Activated CD4-positive, alpha-beta T cell treated with anti-CD3 and anti-CD28 coated beads, Interleukin-2, amount 10 ng/mL, durations not matched to agents 7 days and 5 days (primary cell): ENCODE measurements at regions not wholly inside any gene's neighbourhood (a gene's known extent, or its start where the extent isn't known, plus 50 kb on each side); places are given as distances from the start of the nearest gene placed in this dataset.
"Not testable (repeated sequence)": the region's sequence is repeated elsewhere in the genome, so short reads cannot be mapped to it uniquely, and the experiment has no call there.

Source experiments
- CTCF ChIA-PET: fragments of 350-600 bp; sonication (Branson Sonifier 250); formaldehyde crosslinking; loops from one replicate; lab custom pipeline; 2021; ENCODE audit warnings: antibody characterized with exemption; lab: Charles Lee
- POLR2A ChIA-PET: fragments of 350-600 bp; sonication (Branson Sonifier 250); formaldehyde crosslinking; loops from one replicate; lab custom pipeline; 2021; ENCODE audit warnings: antibody characterized with exemption; lab: Charles Lee
- DNase-seq: peaks from one replicate; pipeline ENCODE4 v3.0.0-alpha.2; 2020
- H3K27ac Mint-ChIP-seq: one replicate; pipeline ENCODE4 v1.8.0; 2021; ENCODE audit warnings: mild to moderate bottlenecking, moderate library complexity, mixed read lengths
- H3K27me3 Mint-ChIP-seq: one replicate; pipeline ENCODE4 v1.8.0; 2021; ENCODE audit warnings: mixed read lengths
- H3K36me3 Mint-ChIP-seq: one replicate; pipeline ENCODE4 v1.8.0; 2021; ENCODE audit warnings: low read depth, mixed read lengths
- H3K4me1 Mint-ChIP-seq: one replicate; pipeline ENCODE4 v1.8.0; 2021; ENCODE audit warnings: mixed read lengths
- H3K4me3 Mint-ChIP-seq: one replicate; pipeline ENCODE4 v1.8.0; 2021; ENCODE audit warnings: mild to moderate bottlenecking, moderate library complexity, mixed read lengths
- H3K9me3 Mint-ChIP-seq: one replicate; pipeline ENCODE4 v1.8.0; 2021; ENCODE audit warnings: mixed read lengths

DNA sequence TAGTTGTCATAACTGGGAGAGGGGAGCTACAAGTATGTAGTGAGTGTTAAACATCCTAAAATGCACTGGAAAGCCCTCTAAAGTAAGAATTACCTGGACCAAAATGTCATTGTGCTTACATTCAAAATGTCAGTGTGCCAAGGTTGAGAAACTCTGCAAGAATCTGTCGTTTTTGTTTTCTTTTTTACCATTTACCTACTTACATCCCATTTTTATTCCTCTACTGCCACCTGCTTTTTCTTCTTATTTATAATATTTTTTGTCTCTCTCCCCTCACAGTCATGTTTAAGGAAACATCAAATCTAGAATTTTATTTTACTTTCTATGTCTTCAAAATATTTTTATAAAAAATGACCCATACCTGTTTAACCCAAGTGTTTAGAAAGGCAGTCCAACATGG lies 226.4 kb downstream of the PCDH17 start:
- no peaks in the 10 kb centered on the region for H3K9me3 Mint-ChIP-seq
- no peak overlapping the region for H3K4me3 Mint-ChIP-seq
- no peaks in the 10 kb centered on the region for H3K4me1 Mint-ChIP-seq
- no peaks in the 10 kb centered on the region for H3K36me3 Mint-ChIP-seq
- CTCF ChIA-PET: no interaction called here
- no peak overlapping the region for H3K27ac Mint-ChIP-seq
- DNase-seq: no peak
- no peaks in the 10 kb centered on the region for H3K27me3 Mint-ChIP-seq
- POLR2A ChIA-PET: no interaction called here

DNA sequence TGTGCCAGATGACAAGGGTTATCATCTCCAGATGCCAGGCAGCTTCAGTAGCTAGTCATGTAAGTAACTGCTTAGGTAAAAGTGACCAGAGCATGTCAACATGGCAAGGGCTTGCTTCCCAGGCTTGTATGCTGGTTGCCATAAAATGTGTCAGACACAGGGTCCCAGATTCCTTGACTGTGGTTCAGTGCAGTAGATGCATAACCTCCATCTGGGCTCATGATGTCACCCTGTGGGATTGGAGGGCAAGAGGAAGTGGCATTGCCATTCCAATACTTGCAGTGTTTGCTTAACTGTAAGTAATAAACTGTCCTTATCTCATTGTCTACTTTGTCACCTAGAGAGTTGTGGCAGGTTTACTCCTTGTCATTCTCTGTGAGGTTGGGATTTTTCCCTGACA lies 226.8 kb downstream of the PCDH17 start:
- no peak for DNase-seq
- POLR2A ChIA-PET: no interaction called here
- Mint-ChIP-seq H3K27ac (no peak overlapping the region), H3K4me3 (no peak overlapping the region), H3K27me3 (no peaks in the 10 kb centered on the region), H3K9me3 (no peaks in the 10 kb centered on the region), H3K4me1 (no peaks in the 10 kb centered on the region), H3K36me3 (no peaks in the 10 kb centered on the region)
- CTCF ChIA-PET: no interaction called here

GRCh38 chr13:57862879-57863278 lies 231.3 kb downstream of the PCDH17 start:
- Mint-ChIP-seq H3K36me3 (no peaks in the 10 kb centered on the region), H3K9me3 (no peaks in the 10 kb centered on the region)

DNA sequence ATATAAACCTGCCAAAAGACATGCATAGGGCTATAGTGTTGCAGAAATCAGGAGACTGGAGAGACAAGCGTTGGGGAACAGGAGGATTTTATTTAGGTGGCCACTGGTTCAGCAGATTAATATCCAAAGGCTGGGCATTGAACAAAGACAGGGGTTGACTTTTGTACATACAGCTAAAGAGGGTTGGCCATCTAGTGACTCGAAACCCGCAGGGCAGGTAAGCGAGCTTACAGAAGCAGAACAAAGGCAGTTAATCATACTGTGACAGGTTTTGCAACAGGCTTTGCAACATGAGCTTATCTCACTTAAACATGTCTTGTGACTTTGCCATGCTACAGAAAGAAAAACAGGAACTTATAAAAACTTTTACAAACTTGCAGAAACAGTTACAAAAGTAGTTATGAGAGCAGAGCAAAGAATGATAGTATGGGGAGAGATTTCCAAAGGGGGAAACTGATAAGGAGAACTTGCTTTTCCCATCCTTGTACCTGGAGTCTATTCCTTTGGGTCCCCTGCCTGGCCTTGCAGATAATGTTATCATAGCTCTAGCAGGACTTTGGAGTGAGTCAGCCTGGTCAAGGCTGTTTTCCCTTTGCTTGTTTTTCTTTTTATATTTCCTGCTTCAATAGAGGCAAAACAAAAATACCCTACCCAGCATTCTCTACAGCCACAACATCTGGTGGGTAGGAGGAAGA lies 234.2 kb downstream of the PCDH17 start:
- no peak for DNase-seq
- POLR2A ChIA-PET: no interaction called here
- CTCF ChIA-PET: no interaction called here
- H3K27ac Mint-ChIP-seq: no peak overlapping the region
- no peak overlapping the region for H3K4me3 Mint-ChIP-seq
- H3K9me3 Mint-ChIP-seq: peaks cover 4% of the 10 kb centered on the region
- no peaks in the 10 kb centered on the region for H3K36me3 Mint-ChIP-seq
- no peaks in the 10 kb centered on the region for H3K27me3 Mint-ChIP-seq
- no peaks in the 10 kb centered on the region for H3K4me1 Mint-ChIP-seq

More at GRCh38 chr13:57862879-57863278, 231.3 kb downstream of the PCDH17 start:
- Mint-ChIP-seq H3K27me3 (no peaks in the 10 kb centered on the region), H3K4me3 (no peak overlapping the region), H3K27ac (no peak overlapping the region), H3K4me1 (no peaks in the 10 kb centered on the region)
- POLR2A ChIA-PET: no interaction called here
- no peak for DNase-seq
- CTCF ChIA-PET: no interaction called here

- Mint-ChIP-seq H3K27me3 (no peaks in the 10 kb centered on the region), H3K4me1 (no peaks in the 10 kb centered on the region), H3K9me3 (no peaks in the 10 kb centered on the region), H3K4me3 (no peak overlapping the region), H3K36me3 (no peaks in the 10 kb centered on the region), H3K27ac (no peak overlapping the region)
- ChIA-PET POLR2A (no interaction called here), CTCF (no interaction called here)
- DNase-seq: no peak
These were observed 243.0 kb downstream of the PCDH17 start for GRCh38 chr13:57874530-57874929.

- DNase-seq: no peak
- no peaks in the 10 kb centered on the region for H3K36me3 Mint-ChIP-seq
- no peaks in the 10 kb centered on the region for H3K27me3 Mint-ChIP-seq
- POLR2A ChIA-PET: no interaction called here
- H3K9me3 Mint-ChIP-seq: peaks cover 3% of the 10 kb centered on the region
- CTCF ChIA-PET: no interaction called here
- H3K27ac Mint-ChIP-seq: no peak overlapping the region
- H3K4me3 Mint-ChIP-seq: no peak overlapping the region
- H3K4me1 Mint-ChIP-seq: no peaks in the 10 kb centered on the region
These were observed 246.1 kb downstream of the PCDH17 start for GRCh38 chr13:57877601-57878000.

- H3K9me3 Mint-ChIP-seq: peaks cover 3% of the 10 kb centered on the region
- no peak overlapping the region for H3K4me3 Mint-ChIP-seq
- CTCF ChIA-PET: no interaction called here
- no peaks in the 10 kb centered on the region for H3K4me1 Mint-ChIP-seq
- H3K27me3 Mint-ChIP-seq: no peaks in the 10 kb centered on the region
- H3K36me3 Mint-ChIP-seq: no peaks in the 10 kb centered on the region
- POLR2A ChIA-PET: no interaction called here
- H3K27ac Mint-ChIP-seq: no peak overlapping the region
- DNase-seq: no peak
These were observed 246.7 kb downstream of the PCDH17 start for GRCh38 chr13:57878291-57878690.

DNA sequence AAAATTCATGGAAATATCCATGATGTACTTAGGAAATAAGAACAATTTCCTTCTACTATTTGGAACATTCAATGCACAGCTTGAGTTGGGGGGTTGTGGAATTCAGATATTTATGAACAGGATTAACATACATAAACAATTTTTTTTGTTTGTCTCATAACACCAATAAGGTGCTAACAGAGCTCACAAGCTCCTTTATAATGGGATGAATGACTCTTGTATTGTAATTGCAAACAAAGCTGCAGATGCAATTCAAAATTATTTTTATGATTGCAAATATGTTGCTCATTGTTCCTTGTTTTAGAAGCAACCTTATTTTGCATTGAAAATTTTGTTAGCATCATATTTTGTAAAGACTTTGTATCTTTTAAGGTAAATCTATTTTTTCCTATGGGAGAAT lies 265.7 kb downstream of the PCDH17 start:
- ChIA-PET CTCF (interaction anchor here (1.4 kb wide), 1 partner anchor 12 kb away, joined by 3 read pairs; no protein-coding TSS in a partner anchor), POLR2A (no interaction called here)
- Mint-ChIP-seq H3K27ac (no peak overlapping the region), H3K4me1 (no peaks in the 10 kb centered on the region), H3K9me3 (peaks cover 7% of the 10 kb centered on the region), H3K4me3 (no peak overlapping the region), H3K36me3 (no peaks in the 10 kb centered on the region), H3K27me3 (no peaks in the 10 kb centered on the region)
- no peak for DNase-seq

GRCh38 chr13:57899096-57899495 lies 267.6 kb downstream of the PCDH17 start:
- Mint-ChIP-seq H3K4me1 (no peaks in the 10 kb centered on the region), H3K27me3 (no peaks in the 10 kb centered on the region), H3K4me3 (no peak overlapping the region), H3K27ac (no peak overlapping the region), H3K36me3 (no peaks in the 10 kb centered on the region), H3K9me3 (peaks cover 4% of the 10 kb centered on the region)
- CTCF ChIA-PET: no interaction called here
- no peak for DNase-seq
- POLR2A ChIA-PET: no interaction called here

GRCh38 chr13:57909833-57910232 lies 278.3 kb downstream of the PCDH17 start:
- POLR2A ChIA-PET, H3K27ac Mint-ChIP-seq, H3K36me3 Mint-ChIP-seq, H3K4me3 Mint-ChIP-seq, H3K27me3 Mint-ChIP-seq, H3K4me1 Mint-ChIP-seq, DNase-seq, H3K9me3 Mint-ChIP-seq, CTCF ChIA-PET: not testable (repeated sequence)

GRCh38 chr13:57918086-57918485 lies 286.5 kb downstream of the PCDH17 start:
- H3K36me3 Mint-ChIP-seq: no peaks in the 10 kb centered on the region
- CTCF ChIA-PET: no interaction called here
- no peaks in the 10 kb centered on the region for H3K9me3 Mint-ChIP-seq
- POLR2A ChIA-PET: no interaction called here
- no peaks in the 10 kb centered on the region for H3K27me3 Mint-ChIP-seq
- H3K4me3 Mint-ChIP-seq: no peak overlapping the region
- no peaks in the 10 kb centered on the region for H3K4me1 Mint-ChIP-seq
- no peak for DNase-seq
- H3K27ac Mint-ChIP-seq: no peak overlapping the region

DNA sequence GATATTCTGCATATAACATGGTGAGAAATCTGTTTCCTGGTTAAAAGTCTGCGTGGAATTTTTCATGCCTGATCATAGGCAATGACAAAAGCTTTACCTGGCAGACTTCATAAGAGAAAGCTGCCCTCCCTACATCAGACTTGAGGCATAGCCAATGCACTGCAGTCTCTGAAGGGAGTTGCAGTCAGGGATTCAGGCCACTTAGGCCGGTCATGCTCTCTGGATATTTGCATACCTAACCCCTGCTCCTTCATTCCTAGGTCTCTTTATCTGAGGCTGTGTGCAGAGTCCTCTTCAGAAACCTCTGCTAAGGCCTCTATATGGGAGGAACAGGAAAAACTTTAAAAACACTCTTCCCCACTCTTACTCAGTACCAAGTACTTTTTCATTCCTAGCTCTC lies 287.4 kb downstream of the PCDH17 start:
- no peaks in the 10 kb centered on the region for H3K27me3 Mint-ChIP-seq
- ChIA-PET CTCF (no interaction called here), POLR2A (no interaction called here)
- H3K27ac Mint-ChIP-seq: no peak overlapping the region
- no peaks in the 10 kb centered on the region for H3K9me3 Mint-ChIP-seq
- H3K4me3 Mint-ChIP-seq: no peak overlapping the region
- no peaks in the 10 kb centered on the region for H3K36me3 Mint-ChIP-seq
- no peaks in the 10 kb centered on the region for H3K4me1 Mint-ChIP-seq
- DNase-seq: no peak

DNA sequence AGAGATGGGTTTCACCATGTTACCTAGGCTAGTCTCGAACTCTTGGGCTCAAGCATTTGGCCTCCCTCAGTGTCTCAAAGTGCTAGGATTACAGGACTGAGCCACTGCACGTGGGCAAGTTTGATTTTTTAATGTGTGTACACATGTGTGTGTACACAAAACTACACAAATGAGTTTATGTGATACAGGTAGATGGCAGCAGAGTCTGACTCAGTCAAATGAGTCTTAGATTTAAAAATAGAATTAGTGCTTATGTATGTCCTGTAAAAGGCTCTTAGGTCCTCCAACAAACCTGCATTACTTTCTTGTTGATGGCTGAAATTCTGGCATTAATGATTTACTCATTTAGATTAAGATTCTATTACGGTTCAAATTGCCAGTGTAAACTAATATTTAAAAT lies 293.7 kb downstream of the PCDH17 start:
- H3K4me3 Mint-ChIP-seq: no peak overlapping the region
- H3K4me1 Mint-ChIP-seq: no peaks in the 10 kb centered on the region
- ChIA-PET POLR2A (no interaction called here), CTCF (no interaction called here)
- H3K36me3 Mint-ChIP-seq: no peaks in the 10 kb centered on the region
- no peaks in the 10 kb centered on the region for H3K27me3 Mint-ChIP-seq
- H3K27ac Mint-ChIP-seq: no peak overlapping the region
- no peak for DNase-seq
- H3K9me3 Mint-ChIP-seq: no peaks in the 10 kb centered on the region

- no peaks in the 10 kb centered on the region for H3K36me3 Mint-ChIP-seq
- H3K9me3 Mint-ChIP-seq: no peaks in the 10 kb centered on the region
- no peak for DNase-seq
- CTCF ChIA-PET: no interaction called here
- no peaks in the 10 kb centered on the region for H3K4me1 Mint-ChIP-seq
- POLR2A ChIA-PET: no interaction called here
- no peak overlapping the region for H3K27ac Mint-ChIP-seq
- no peak overlapping the region for H3K4me3 Mint-ChIP-seq
- no peaks in the 10 kb centered on the region for H3K27me3 Mint-ChIP-seq
These were observed 294.2 kb downstream of the PCDH17 start for GRCh38 chr13:57925751-57926150.
